Astrocyte of the cerebellum (primary cell): ENCODE measurements at regions not wholly inside any gene's neighbourhood (a gene's known extent, or its start where the extent isn't known, plus 50 kb on each side); places are given as distances from the start of the nearest gene placed in this dataset.

Experiments used
- DNase-seq: peaks from one replicate; pipeline ENCODE4 v3.0.0-alpha.2; 2011; ENCODE audit warnings: low read depth
- H3K4me3 ChIP-seq: 2 replicates; pipeline ENCODE4 v1.5.1; 2011; ENCODE audit warnings: mild to moderate bottlenecking, low read depth, low read length, moderate library complexity
- in situ Hi-C: cut with HindIII; loops from 2 replicates; pipeline ENCODE4 v1.10.0; 2017; ENCODE audit warnings: low sequenced_read_pairs
- TF ChIP-seq, protein P1 (sequence below): IDR thresholded peaks from 2 replicates; pipeline ENCODE4 v1.5.1; 2012; ENCODE audit warnings: low read length, low read depth, moderate library complexity, mild to moderate bottlenecking; ENCODE audit errors: missing control alignments

- in situ Hi-C loops: no loop called here
- TF ChIP-seq, protein P1, sequence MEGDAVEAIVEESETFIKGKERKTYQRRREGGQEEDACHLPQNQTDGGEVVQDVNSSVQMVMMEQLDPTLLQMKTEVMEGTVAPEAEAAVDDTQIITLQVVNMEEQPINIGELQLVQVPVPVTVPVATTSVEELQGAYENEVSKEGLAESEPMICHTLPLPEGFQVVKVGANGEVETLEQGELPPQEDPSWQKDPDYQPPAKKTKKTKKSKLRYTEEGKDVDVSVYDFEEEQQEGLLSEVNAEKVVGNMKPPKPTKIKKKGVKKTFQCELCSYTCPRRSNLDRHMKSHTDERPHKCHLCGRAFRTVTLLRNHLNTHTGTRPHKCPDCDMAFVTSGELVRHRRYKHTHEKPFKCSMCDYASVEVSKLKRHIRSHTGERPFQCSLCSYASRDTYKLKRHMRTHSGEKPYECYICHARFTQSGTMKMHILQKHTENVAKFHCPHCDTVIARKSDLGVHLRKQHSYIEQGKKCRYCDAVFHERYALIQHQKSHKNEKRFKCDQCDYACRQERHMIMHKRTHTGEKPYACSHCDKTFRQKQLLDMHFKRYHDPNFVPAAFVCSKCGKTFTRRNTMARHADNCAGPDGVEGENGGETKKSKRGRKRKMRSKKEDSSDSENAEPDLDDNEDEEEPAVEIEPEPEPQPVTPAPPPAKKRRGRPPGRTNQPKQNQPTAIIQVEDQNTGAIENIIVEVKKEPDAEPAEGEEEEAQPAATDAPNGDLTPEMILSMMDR: no peak
- no peak for DNase-seq
- no peak overlapping the region for H3K4me3 ChIP-seq
Measured at GRCh38 chr1:5232537-5232936, 578.1 kb downstream of the AJAP1 start.

DNA sequence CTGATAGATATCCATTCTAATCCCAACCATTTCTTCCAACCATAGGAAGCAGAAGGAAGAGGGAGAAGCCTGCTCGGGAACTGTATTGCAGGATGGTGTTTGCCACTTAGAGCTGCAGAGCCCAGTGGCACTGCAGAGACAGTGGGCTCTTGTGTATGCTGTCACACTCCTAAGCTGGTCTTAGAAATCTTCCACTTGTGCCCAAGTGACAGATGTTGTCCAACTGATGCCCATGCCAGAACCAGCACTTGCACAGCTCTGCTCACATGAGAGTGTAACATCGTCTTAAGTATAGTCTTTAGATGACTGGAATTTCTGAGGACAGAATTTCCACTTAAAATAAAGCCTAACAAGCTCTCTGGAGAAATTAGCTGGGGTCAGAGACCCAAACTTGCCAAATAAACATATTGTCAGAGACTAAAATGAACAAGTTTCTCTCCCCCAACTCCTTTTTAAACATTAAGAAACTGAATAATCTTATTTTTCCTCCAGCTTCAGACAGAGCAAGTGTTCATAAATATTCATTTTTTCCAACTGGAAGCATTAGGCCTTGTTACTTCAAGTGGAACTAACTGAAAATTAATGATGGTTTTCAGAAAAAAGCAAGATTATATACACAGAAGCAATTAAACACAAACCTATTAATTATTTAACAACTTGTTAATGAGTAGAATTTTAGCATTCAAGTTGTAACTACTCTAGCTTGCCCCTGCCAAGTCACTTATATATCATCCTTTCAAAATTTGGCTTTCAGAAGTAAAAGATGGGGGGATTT is 577.3 kb downstream of the AJAP1 start:
- DNase-seq: no peak
- TF ChIP-seq, protein P1: no peak
- in situ Hi-C loops: no loop called here
- H3K4me3 ChIP-seq: no peak overlapping the region

DNA sequence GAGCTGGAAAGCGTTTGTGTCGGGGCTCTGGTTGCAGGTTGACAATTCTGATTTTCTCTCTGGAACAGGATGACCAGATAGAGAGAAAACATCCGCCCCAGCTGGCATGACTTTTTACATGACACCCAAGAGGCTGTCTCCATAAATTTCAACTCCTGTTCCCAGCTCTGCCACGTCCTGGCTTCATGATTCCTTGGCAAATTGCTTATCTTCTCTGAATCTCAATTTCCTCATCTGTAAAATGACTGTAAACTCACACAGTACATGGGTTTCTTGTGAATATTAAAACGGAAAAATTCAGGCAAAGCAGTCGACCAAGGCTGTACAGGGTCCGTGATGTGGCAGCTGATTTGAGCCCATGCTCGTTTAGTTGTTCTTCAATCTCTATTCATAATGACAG is 572.7 kb downstream of the AJAP1 start:
- in situ Hi-C loops: no loop called here
- no peak for DNase-seq
- TF ChIP-seq, protein P1: no peak
- no peak overlapping the region for H3K4me3 ChIP-seq

- in situ Hi-C loops: no loop called here
- no peak overlapping the region for H3K4me3 ChIP-seq
- no peak for DNase-seq
- TF ChIP-seq, protein P1: no peak
Measured at GRCh38 chr1:5225707-5226704, 571.6 kb downstream of the AJAP1 start.

GRCh38 chr1:5223206-5223605 is 568.8 kb downstream of the AJAP1 start:
- TF ChIP-seq, protein P1: no peak
- in situ Hi-C loops: no loop called here
- DNase-seq: no peak
- H3K4me3 ChIP-seq: no peak overlapping the region

GRCh38 chr1:5222626-5223025 is 568.2 kb downstream of the AJAP1 start:
- H3K4me3 ChIP-seq: no peak overlapping the region
- DNase-seq: no peak
- TF ChIP-seq, protein P1: no peak
- in situ Hi-C loops: no loop called here
